Colonic mucosa (tissue), 4 donors: ENCODE measurements at regions not wholly inside any gene's neighbourhood (a gene's known extent, or its start where the extent isn't known, plus 50 kb on each side); places are given as distances from the start of the nearest gene placed in this dataset.

ENCODE experiments used
- DNase-seq: peaks from one replicate; pipeline ENCODE4 v3.0.0-alpha.2; 2020
- H3K27ac ChIP-seq: fragments of 200-600 bp; one replicate; pipeline ENCODE4 v1.8.0; 2021
- H3K27me3 ChIP-seq: fragments of 200-600 bp; one replicate; pipeline ENCODE4 v1.8.0; 2021
- H3K36me3 ChIP-seq: fragments of 200-600 bp; one replicate; pipeline ENCODE4 v1.8.0; 2021
- H3K4me1 ChIP-seq: fragments of 200-600 bp; one replicate; pipeline ENCODE4 v1.8.0; 2021; ENCODE audit warnings: mild to moderate bottlenecking
- H3K4me3 ChIP-seq: fragments of 200-600 bp; one replicate; pipeline ENCODE4 v1.8.0; 2021
- H3K9ac ChIP-seq, 2 donors: one replicate each; pipeline ENCODE4 v1.7.0; 2013; ENCODE audit warnings: control low read depth in 2 of 2, low read depth in 2 of 2, low read length in 2 of 2
- H3K9me3 ChIP-seq: fragments of 200-600 bp; one replicate; pipeline ENCODE4 v1.8.0; 2021
- CTCF ChIP-seq: fragments of 200-600 bp; IDR thresholded peaks from one replicate; pipeline ENCODE4 v1.8.0; 2022; ENCODE audit warnings: antibody characterized with exemption, mild to moderate bottlenecking
- intact Hi-C: fragments of 100-400 bp; cut with DNase I; formaldehyde crosslinking; loops from one replicate; pipeline ENCODE4 v1.14.1; 2022
- donor health status: healthy.
- donor health status: DM: no; HTN: no; CAD: no.
- donor health status: DM: no; HTN: no; CAD: no.

GRCh38 chr10:78648256-78648860 lies 420.4 kb upstream of the ZMIZ1 start:
- H3K9me3 ChIP-seq = no peaks in the 10 kb centered on the region
- H3K9ac ChIP-seq = no peak overlapping the region
- intact Hi-C loops = no loop called here
- no peak overlapping the region for H3K27ac ChIP-seq
- DNase-seq = no peak
- no peak for TF ChIP-seq CTCF
- no peak overlapping the region for H3K4me3 ChIP-seq
- H3K27me3 ChIP-seq = no peaks in the 10 kb centered on the region
- no peaks in the 10 kb centered on the region for H3K36me3 ChIP-seq
- no peaks in the 10 kb centered on the region for H3K4me1 ChIP-seq

- H3K27me3 ChIP-seq = no peaks in the 10 kb centered on the region
- no peak overlapping the region for H3K4me3 ChIP-seq
- H3K4me1 ChIP-seq = no peaks in the 10 kb centered on the region
- intact Hi-C loops = no loop called here
- H3K36me3 ChIP-seq = no peaks in the 10 kb centered on the region
- no peak overlapping the region for H3K27ac ChIP-seq
- H3K9me3 ChIP-seq = no peaks in the 10 kb centered on the region
- no peak for TF ChIP-seq CTCF
- no peak overlapping the region for H3K9ac ChIP-seq
- DNase-seq = no peak
Observed at GRCh38 chr10:78649429-78649828, 419.3 kb upstream of the ZMIZ1 start.

GRCh38 chr10:78650122-78650521 lies 418.6 kb upstream of the ZMIZ1 start:
- no peaks in the 10 kb centered on the region for H3K9me3 ChIP-seq
- H3K9ac ChIP-seq = no peak overlapping the region
- H3K36me3 ChIP-seq = no peaks in the 10 kb centered on the region
- no peak overlapping the region for H3K27ac ChIP-seq
- intact Hi-C loops = loop anchor here (10.0 kb wide), 1 partner anchor 225 kb away; no protein-coding TSS in a partner anchor
- TF ChIP-seq CTCF = no peak
- H3K4me3 ChIP-seq = no peak overlapping the region
- no peak for DNase-seq
- H3K4me1 ChIP-seq = no peaks in the 10 kb centered on the region
- no peaks in the 10 kb centered on the region for H3K27me3 ChIP-seq

- no peaks in the 10 kb centered on the region for H3K36me3 ChIP-seq
- H3K27me3 ChIP-seq = no peaks in the 10 kb centered on the region
- no peak for DNase-seq
- no peaks in the 10 kb centered on the region for H3K4me1 ChIP-seq
- no peak overlapping the region for H3K27ac ChIP-seq
- no peak for TF ChIP-seq CTCF
- intact Hi-C loops = loop anchor here (10.0 kb wide), 1 partner anchor 226 kb away; no protein-coding TSS in a partner anchor
- H3K4me3 ChIP-seq = no peak overlapping the region
- H3K9me3 ChIP-seq = no peaks in the 10 kb centered on the region
- no peak overlapping the region for H3K9ac ChIP-seq
Observed at GRCh38 chr10:78651287-78651686, 417.5 kb upstream of the ZMIZ1 start.

- no peak for DNase-seq
Observed at GRCh38 chr10:78653555-78653954, 415.2 kb upstream of the ZMIZ1 start.

More at GRCh38 chr10:78653555-78653954, 415.2 kb upstream of the ZMIZ1 start:
- H3K9ac ChIP-seq = no peak overlapping the region
- no peak for TF ChIP-seq CTCF
- H3K4me3 ChIP-seq = no peak overlapping the region
- no peaks in the 10 kb centered on the region for H3K27me3 ChIP-seq
- intact Hi-C loops = loop anchor here (10.0 kb wide), 1 partner anchor 229 kb away; no protein-coding TSS in a partner anchor
- H3K9me3 ChIP-seq = no peaks in the 10 kb centered on the region
- no peaks in the 10 kb centered on the region for H3K4me1 ChIP-seq
- H3K36me3 ChIP-seq = no peaks in the 10 kb centered on the region
- H3K27ac ChIP-seq = no peak overlapping the region
